ENCODE measurements at regions not wholly inside any gene's neighbourhood (a gene's known extent, or its start where the extent isn't known, plus 50 kb on each side); places are given as distances from the start of the nearest gene placed in this dataset.

DNA sequence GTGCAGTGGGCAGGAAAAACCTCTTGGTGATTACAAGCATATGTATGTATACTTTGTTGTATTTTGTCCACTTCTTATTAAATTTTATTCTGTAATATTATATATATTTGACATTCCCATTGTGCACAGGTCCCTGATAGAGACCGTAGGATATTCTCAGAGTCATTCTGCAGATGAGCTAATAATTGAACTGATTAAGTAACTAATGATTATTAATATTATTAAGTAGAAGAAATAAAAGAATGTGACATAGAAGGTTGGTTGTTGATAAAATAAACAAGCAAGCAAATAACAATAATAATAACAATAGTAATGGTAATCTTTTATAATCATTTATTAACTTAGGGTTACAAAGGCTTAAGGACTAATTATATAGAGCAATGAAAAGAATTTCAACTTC lies 780.6 kb upstream of the ZWINT start:
- FAIRE-seq (no peak), ATAC-seq (no peak), DNase-seq (ENCODE audit: low read depth, low spot score) (no peak)
- Histone ChIP-seq H3K36me3 (ENCODE audit: control insufficient read depth in 2 of 2, insufficient read depth in 2 of 2, low read length in 1 of 2) (no peaks in the 10 kb centered on the region), H4K20me1 (ENCODE audit: control insufficient read depth, insufficient read depth) (no peaks in the 10 kb centered on the region), H2AFZ (ENCODE audit: control insufficient read depth, low read depth, low read length) (no peak overlapping the region), H3K9ac (ENCODE audit: control insufficient read depth, insufficient read depth, low read length) (no peak overlapping the region), H3K9me3 (replicated peaks; ENCODE audit: control insufficient read depth, insufficient read depth, low read length) (no peaks in the 10 kb centered on the region), H3K27me3 (replicated peaks in 1 of 2; ENCODE audit: control insufficient read depth in 2 of 2, insufficient read depth in 2 of 2, low read length in 1 of 2) (no peaks in the 10 kb centered on the region), H3K27ac (ENCODE audit: control insufficient read depth, insufficient read depth) (no peak overlapping the region), H3K4me2 (ENCODE audit: control insufficient read depth, insufficient read depth) (no peak overlapping the region), H3K79me2 (ENCODE audit: control insufficient read depth, insufficient read depth, low read length) (no peaks in the 10 kb centered on the region), H3K4me3 (no peak overlapping the region), H3K4me1 (ENCODE audit: control insufficient read depth, insufficient read depth, low read length) (no peaks in the 10 kb centered on the region)
- TF ChIP-seq, protein P1, sequence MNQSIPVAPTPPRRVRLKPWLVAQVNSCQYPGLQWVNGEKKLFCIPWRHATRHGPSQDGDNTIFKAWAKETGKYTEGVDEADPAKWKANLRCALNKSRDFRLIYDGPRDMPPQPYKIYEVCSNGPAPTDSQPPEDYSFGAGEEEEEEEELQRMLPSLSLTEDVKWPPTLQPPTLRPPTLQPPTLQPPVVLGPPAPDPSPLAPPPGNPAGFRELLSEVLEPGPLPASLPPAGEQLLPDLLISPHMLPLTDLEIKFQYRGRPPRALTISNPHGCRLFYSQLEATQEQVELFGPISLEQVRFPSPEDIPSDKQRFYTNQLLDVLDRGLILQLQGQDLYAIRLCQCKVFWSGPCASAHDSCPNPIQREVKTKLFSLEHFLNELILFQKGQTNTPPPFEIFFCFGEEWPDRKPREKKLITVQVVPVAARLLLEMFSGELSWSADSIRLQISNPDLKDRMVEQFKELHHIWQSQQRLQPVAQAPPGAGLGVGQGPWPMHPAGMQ (IDR thresholded peaks at IDR 0.05; ENCODE audit: borderline replicate concordance): no peak
- TF ChIP-seq ETV6 (conservative IDR thresholded peaks at IDR 0.05 in 1 of 2, IDR thresholded peaks at IDR 0.05 in 1 of 2; ENCODE audit: borderline replicate concordance in 1 of 2, low read depth in 1 of 2) (no peak), MTA2 (IDR thresholded peaks at IDR 0.05; ENCODE audit: low read depth) (no peak), JUNB (IDR thresholded peaks at IDR 0.05) (no peak), PAX8 (IDR thresholded peaks at IDR 0.05) (no peak), KLF5 (IDR thresholded peaks at IDR 0.05; ENCODE audit: partially characterized antibody) (no peak)
- TF ChIP-seq, protein P2, sequence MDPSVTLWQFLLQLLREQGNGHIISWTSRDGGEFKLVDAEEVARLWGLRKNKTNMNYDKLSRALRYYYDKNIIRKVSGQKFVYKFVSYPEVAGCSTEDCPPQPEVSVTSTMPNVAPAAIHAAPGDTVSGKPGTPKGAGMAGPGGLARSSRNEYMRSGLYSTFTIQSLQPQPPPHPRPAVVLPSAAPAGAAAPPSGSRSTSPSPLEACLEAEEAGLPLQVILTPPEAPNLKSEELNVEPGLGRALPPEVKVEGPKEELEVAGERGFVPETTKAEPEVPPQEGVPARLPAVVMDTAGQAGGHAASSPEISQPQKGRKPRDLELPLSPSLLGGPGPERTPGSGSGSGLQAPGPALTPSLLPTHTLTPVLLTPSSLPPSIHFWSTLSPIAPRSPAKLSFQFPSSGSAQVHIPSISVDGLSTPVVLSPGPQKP (IDR thresholded peaks at IDR 0.05; ENCODE audit: low read depth, low read length): no peak
- TF ChIP-seq, protein P3, sequence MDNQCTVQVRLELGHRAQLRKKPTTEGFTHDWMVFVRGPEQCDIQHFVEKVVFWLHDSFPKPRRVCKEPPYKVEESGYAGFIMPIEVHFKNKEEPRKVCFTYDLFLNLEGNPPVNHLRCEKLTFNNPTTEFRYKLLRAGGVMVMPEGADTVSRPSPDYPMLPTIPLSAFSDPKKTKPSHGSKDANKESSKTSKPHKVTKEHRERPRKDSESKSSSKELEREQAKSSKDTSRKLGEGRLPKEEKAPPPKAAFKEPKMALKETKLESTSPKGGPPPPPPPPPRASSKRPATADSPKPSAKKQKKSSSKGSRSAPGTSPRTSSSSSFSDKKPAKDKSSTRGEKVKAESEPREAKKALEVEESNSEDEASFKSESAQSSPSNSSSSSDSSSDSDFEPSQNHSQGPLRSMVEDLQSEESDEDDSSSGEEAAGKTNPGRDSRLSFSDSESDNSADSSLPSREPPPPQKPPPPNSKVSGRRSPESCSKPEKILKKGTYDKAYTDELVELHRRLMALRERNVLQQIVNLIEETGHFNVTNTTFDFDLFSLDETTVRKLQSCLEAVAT (IDR thresholded peaks at IDR 0.05): no peak
- TF ChIP-seq, protein P4, sequence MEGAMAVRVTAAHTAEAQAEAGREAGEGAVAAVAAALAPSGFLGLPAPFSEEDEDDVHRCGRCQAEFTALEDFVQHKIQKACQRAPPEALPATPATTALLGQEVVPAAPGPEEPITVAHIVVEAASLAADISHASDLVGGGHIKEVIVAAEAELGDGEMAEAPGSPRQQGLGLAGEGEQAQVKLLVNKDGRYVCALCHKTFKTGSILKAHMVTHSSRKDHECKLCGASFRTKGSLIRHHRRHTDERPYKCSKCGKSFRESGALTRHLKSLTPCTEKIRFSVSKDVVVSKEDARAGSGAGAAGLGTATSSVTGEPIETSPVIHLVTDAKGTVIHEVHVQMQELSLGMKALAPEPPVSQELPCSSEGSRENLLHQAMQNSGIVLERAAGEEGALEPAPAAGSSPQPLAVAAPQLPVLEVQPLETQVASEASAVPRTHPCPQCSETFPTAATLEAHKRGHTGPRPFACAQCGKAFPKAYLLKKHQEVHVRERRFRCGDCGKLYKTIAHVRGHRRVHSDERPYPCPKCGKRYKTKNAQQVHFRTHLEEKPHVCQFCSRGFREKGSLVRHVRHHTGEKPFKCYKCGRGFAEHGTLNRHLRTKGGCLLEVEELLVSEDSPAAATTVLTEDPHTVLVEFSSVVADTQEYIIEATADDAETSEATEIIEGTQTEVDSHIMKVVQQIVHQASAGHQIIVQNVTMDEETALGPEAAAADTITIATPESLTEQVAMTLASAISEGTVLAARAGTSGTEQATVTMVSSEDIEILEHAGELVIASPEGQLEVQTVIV (IDR thresholded peaks at IDR 0.05; ENCODE audit: borderline replicate concordance, partially characterized antibody): no peak
- whole genome bisulfite sequencing (ENCODE audit: insufficient coverage, insufficient replicate concordance, low lambda C conversion rate, missing lambda C conversion rate): 0% methylated on average over 1 of the region's 1 CpG
- POLR2A ChIA-PET: no interaction called here
- intact Hi-C loops (cut with micrococcal nuclease; ENCODE audit: unreplicated experiment) (no loop called here), in situ Hi-C loops (cut with MboI) (no loop called here)
- no TSS peak for BruUV-seq (replicated peaks)
- CTCF ChIA-PET: no interaction called here
- RAD21 ChIA-PET (ENCODE audit: unreplicated experiment): no interaction called here
- SMC1A ChIA-PET (ENCODE audit: uncharacterized antibody, unreplicated experiment): no interaction called here

Data from GM12878 (cell line).